ENCODE measurements at regions not wholly inside any gene's neighbourhood (a gene's known extent, or its start where the extent isn't known, plus 50 kb on each side); places are given as distances from the start of the nearest gene placed in this dataset.

- TF ChIP-seq CTCF (IDR thresholded peaks at IDR 0.05; ENCODE audit: insufficient read depth, low read depth, low read length, missing control alignments): no peak
Measured at GRCh38 chr5:129395247-129395646, 64.9 kb upstream of the ADAMTS19 start.

GRCh38 chr5:129398026-129398678 is 61.9 kb upstream of the ADAMTS19 start:
- TF ChIP-seq CTCF (IDR thresholded peaks at IDR 0.05; ENCODE audit: insufficient read depth, low read depth, low read length, missing control alignments): no peak

More at GRCh38 chr5:129395247-129395646, 64.9 kb upstream of the ADAMTS19 start:
- DNase-seq (ENCODE audit: low read depth): no peak
- H3K4me3 ChIP-seq (ENCODE audit: low read depth, low read length): no peak overlapping the region

GRCh38 chr5:129399069-129399468 is 61.0 kb upstream of the ADAMTS19 start:
- TF ChIP-seq CTCF (IDR thresholded peaks at IDR 0.05; ENCODE audit: insufficient read depth, low read depth, low read length, missing control alignments): no peak
- no peak for DNase-seq (ENCODE audit: low read depth)

More at GRCh38 chr5:129398026-129398678, 61.9 kb upstream of the ADAMTS19 start:
- no peak overlapping the region for H3K4me3 ChIP-seq (ENCODE audit: low read depth, low read length)
- no peak for DNase-seq (ENCODE audit: low read depth)

GRCh38 chr5:129400395-129400983 is 59.6 kb upstream of the ADAMTS19 start:
- TF ChIP-seq CTCF (IDR thresholded peaks at IDR 0.05; ENCODE audit: insufficient read depth, low read depth, low read length, missing control alignments): no peak
- H3K4me3 ChIP-seq (ENCODE audit: low read depth, low read length): no peak overlapping the region
- no peak for DNase-seq (ENCODE audit: low read depth)

More at GRCh38 chr5:129399069-129399468, 61.0 kb upstream of the ADAMTS19 start:
- no peak overlapping the region for H3K4me3 ChIP-seq (ENCODE audit: low read depth, low read length)

GRCh38 chr5:129405222-129405621 is 54.9 kb upstream of the ADAMTS19 start:
- no peak for DNase-seq (ENCODE audit: low read depth)
- H3K4me3 ChIP-seq (ENCODE audit: low read depth, low read length): no peak overlapping the region
- no peak for TF ChIP-seq CTCF (IDR thresholded peaks at IDR 0.05; ENCODE audit: insufficient read depth, low read depth, low read length, missing control alignments)

GRCh38 chr5:129406440-129406839 is 53.7 kb upstream of the ADAMTS19 start:
- H3K4me3 ChIP-seq (ENCODE audit: low read depth, low read length): no peak overlapping the region
- TF ChIP-seq CTCF (IDR thresholded peaks at IDR 0.05; ENCODE audit: insufficient read depth, low read depth, low read length, missing control alignments): no peak
- DNase-seq (ENCODE audit: low read depth): no peak
